Glutamatergic neuron (in vitro differentiated cells): ENCODE measurements at regions not wholly inside any gene's neighbourhood (a gene's known extent, or its start where the extent isn't known, plus 50 kb on each side); places are given as distances from the start of the nearest gene placed in this dataset.
"Not testable (repeated sequence)": the region's sequence is repeated elsewhere in the genome, so short reads cannot be mapped to it uniquely, and the experiment has no call there.

ENCODE experiments used
- DNase-seq: peaks from one replicate; pipeline ENCODE4 v3.0.0; 2022
- H3K27ac Mint-ChIP-seq: one replicate; pipeline ENCODE4 v1.8.0; 2020; ENCODE audit warnings: mild to moderate bottlenecking, mixed read lengths, inconsistent platforms; ENCODE audit not compliant: unreplicated experiment
- H3K27me3 Mint-ChIP-seq: one replicate; pipeline ENCODE4 v1.8.0; 2020; ENCODE audit warnings: mild to moderate bottlenecking, moderate library complexity, mixed read lengths, inconsistent platforms; ENCODE audit not compliant: unreplicated experiment
- H3K36me3 Mint-ChIP-seq: one replicate; pipeline ENCODE4 v1.8.0; 2020; ENCODE audit warnings: mild to moderate bottlenecking, mixed read lengths, inconsistent platforms; ENCODE audit not compliant: unreplicated experiment
- H3K4me1 Mint-ChIP-seq: one replicate; pipeline ENCODE4 v1.8.0; 2020; ENCODE audit warnings: mild to moderate bottlenecking, low read depth, mixed read lengths, inconsistent platforms; ENCODE audit not compliant: unreplicated experiment
- H3K4me3 Mint-ChIP-seq: one replicate; pipeline ENCODE4 v1.8.0; 2020; ENCODE audit warnings: mild to moderate bottlenecking, mixed read lengths, inconsistent platforms; ENCODE audit not compliant: unreplicated experiment
- H3K9me3 Mint-ChIP-seq: one replicate; pipeline ENCODE4 v1.8.0; 2020; ENCODE audit warnings: mild to moderate bottlenecking, moderate library complexity, mixed read lengths, inconsistent platforms; ENCODE audit not compliant: unreplicated experiment
- CTCF ChIP-seq: fragments of 200-600 bp; sonication (generic); IDR thresholded peaks from one replicate; pipeline ENCODE4 v1.5.0; 2021; ENCODE audit not compliant: partially characterized antibody, unreplicated experiment

GRCh38 chr6:135616655-135617054, 119.1 kb upstream of the AHI1 start:
- Mint-ChIP-seq H3K9me3 (no peaks in the 10 kb centered on the region), H3K4me3 (no peak overlapping the region), H3K27me3 (no peaks in the 10 kb centered on the region), H3K27ac (no peak overlapping the region), H3K4me1 (no peaks in the 10 kb centered on the region), H3K36me3 (no peaks in the 10 kb centered on the region)
- no peak for DNase-seq
- TF ChIP-seq CTCF = no peak

- Mint-ChIP-seq H3K27ac (no peak overlapping the region), H3K9me3 (no peaks in the 10 kb centered on the region), H3K4me1 (no peaks in the 10 kb centered on the region), H3K4me3 (no peak overlapping the region), H3K27me3 (no peaks in the 10 kb centered on the region), H3K36me3 (no peaks in the 10 kb centered on the region)
- TF ChIP-seq CTCF = no peak
- no peak for DNase-seq
Observed at GRCh38 chr6:135617222-135617621, 119.7 kb upstream of the AHI1 start.

- Mint-ChIP-seq H3K4me3 (no peak overlapping the region), H3K4me1 (no peaks in the 10 kb centered on the region), H3K36me3 (no peaks in the 10 kb centered on the region), H3K9me3 (no peaks in the 10 kb centered on the region), H3K27ac (no peak overlapping the region), H3K27me3 (no peaks in the 10 kb centered on the region)
- no peak for DNase-seq
- no peak for TF ChIP-seq CTCF
Observed at GRCh38 chr6:135622081-135622480, 124.5 kb upstream of the AHI1 start.

GRCh38 chr6:135623979-135624378, 126.4 kb upstream of the AHI1 start:
- H3K4me3 Mint-ChIP-seq = no peak overlapping the region
- DNase-seq = no peak
- H3K27me3 Mint-ChIP-seq = no peaks in the 10 kb centered on the region
- no peaks in the 10 kb centered on the region for H3K36me3 Mint-ChIP-seq
- no peak for TF ChIP-seq CTCF
- H3K27ac Mint-ChIP-seq = no peak overlapping the region
- no peaks in the 10 kb centered on the region for H3K9me3 Mint-ChIP-seq
- H3K4me1 Mint-ChIP-seq = no peaks in the 10 kb centered on the region

GRCh38 chr6:135624402-135625295, 127.1 kb upstream of the AHI1 start:
- Mint-ChIP-seq H3K27ac (no peak overlapping the region), H3K27me3 (no peaks in the 10 kb centered on the region), H3K9me3 (no peaks in the 10 kb centered on the region), H3K36me3 (no peaks in the 10 kb centered on the region), H3K4me1 (no peaks in the 10 kb centered on the region), H3K4me3 (no peak overlapping the region)
- TF ChIP-seq CTCF = no peak
- no peak for DNase-seq

GRCh38 chr6:135626001-135626400, 128.5 kb upstream of the AHI1 start:
- not testable (repeated sequence) for DNase-seq, H3K36me3 Mint-ChIP-seq, H3K27ac Mint-ChIP-seq, H3K4me3 Mint-ChIP-seq, H3K4me1 Mint-ChIP-seq, H3K27me3 Mint-ChIP-seq, H3K9me3 Mint-ChIP-seq
